ENCODE measurements at regions not wholly inside any gene's neighbourhood (a gene's known extent, or its start where the extent isn't known, plus 50 kb on each side); places are given as distances from the start of the nearest gene placed in this dataset.

DNA sequence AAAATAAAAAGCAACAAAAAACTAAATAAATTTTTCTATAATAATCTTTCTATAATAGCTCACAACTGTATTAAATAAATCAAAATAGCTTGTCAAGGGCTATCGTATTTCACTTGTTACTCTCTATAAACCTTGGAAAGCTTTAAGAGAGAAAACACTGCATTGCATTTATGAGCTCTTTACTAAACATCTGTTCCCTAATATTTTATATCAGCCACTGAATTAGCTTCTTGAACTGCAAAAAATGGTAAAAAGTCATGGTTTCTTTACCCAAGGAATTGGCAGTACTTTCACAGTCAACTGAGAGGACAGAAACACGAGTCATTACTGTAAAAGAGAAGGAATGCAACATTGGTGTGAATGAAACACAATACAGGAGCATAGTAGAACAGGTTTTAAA is 671.2 kb downstream of the PCDH18 start:
- intact Hi-C loops (cut with DNase I): no loop called here
- ATAC-seq (no peak), DNase-seq (no peak), FAIRE-seq (no peak)
- Histone ChIP-seq H3K27me3 (no peaks in the 10 kb centered on the region), H3K4me1 (peaks cover 4 to 16% (median 11%) of the 10 kb centered on the region in 3 donors), H3K4me3 (no peak overlapping the region), H3K27ac (no peak overlapping the region), H3K36me3 (no peaks in the 10 kb centered on the region), H3K9me3 (no peaks in the 10 kb centered on the region)
- TF ChIP-seq CTCF (IDR thresholded peaks at IDR 0.05): no peak
- 60 to 64% methylated on average over 2 of the region's 2 CpGs for whole genome bisulfite sequencing, 2 donors

- no peak for TF ChIP-seq CTCF (IDR thresholded peaks at IDR 0.05)
- Histone ChIP-seq H3K27ac (no peak overlapping the region), H3K9me3 (no peaks in the 10 kb centered on the region), H3K4me3 (no peak overlapping the region), H3K27me3 (no peaks in the 10 kb centered on the region), H3K4me1 (peaks cover 4 to 12% (median 11%) of the 10 kb centered on the region in 3 donors), H3K36me3 (no peaks in the 10 kb centered on the region)
- intact Hi-C loops (cut with DNase I): no loop called here
- ATAC-seq: no peak
- no peak for DNase-seq
- no peak for FAIRE-seq
These were observed 673.4 kb downstream of the PCDH18 start for GRCh38 chr4:136858903-136859302.

DNA sequence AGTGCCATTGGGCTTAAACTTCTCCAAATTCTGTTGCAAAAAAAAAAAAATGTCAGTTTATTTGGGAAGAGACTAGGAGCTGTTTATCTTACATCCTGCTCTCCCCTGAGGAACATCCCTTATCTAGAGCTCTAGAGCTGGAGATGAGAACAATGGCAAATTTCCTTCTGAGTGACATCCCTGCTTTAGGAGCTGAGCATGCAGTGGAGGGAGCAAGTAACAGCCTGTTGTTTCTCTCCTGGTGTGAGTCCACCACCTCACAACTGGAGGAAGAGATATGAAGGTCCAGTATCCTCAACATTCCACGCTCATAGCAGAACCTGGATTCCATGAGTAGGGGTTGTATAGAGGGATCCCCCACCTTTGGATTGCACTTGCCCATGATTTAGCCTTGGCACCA is 676.4 kb downstream of the PCDH18 start:
- no peak for ATAC-seq
- H3K36me3 ChIP-seq: no peaks in the 10 kb centered on the region
- intact Hi-C loops (cut with DNase I): no loop called here
- no peak overlapping the region for H3K4me3 ChIP-seq
- no peak overlapping the region for H3K27ac ChIP-seq
- no peaks in the 10 kb centered on the region for H3K4me1 ChIP-seq
- TF ChIP-seq CTCF (IDR thresholded peaks at IDR 0.05): no peak
- no peak for FAIRE-seq
- H3K27me3 ChIP-seq: no peaks in the 10 kb centered on the region
- DNase-seq: no peak
- WGBS, 2 donors: 73 to 76% methylated on average over 1 of the region's 1 CpG
- H3K9me3 ChIP-seq: no peaks in the 10 kb centered on the region

DNA sequence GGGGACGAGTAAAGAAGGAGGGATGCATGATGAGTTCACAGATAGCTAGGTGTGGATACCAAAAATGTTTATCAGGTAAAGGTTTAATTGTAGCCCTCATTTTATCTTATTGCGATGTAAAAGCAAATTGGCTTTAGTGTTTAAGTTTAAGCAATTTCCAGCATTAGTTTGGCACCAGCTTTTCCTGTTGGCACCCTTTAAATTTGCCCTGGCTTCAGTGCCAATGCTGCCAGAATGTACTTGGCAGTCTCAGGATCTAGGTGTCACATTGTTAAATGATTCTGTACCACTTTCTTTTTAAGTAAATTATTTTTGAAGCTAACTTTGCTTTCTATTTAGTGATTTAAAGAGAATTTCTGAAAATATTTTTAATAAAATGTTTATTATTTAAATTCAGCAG is 681.8 kb downstream of the PCDH18 start:
- H3K9me3 ChIP-seq: no peaks in the 10 kb centered on the region
- H3K27ac ChIP-seq: no peak overlapping the region

More for the DNA sequence above, 681.8 kb downstream of the PCDH18 start:
- no peaks in the 10 kb centered on the region for H3K27me3 ChIP-seq
- H3K4me1 ChIP-seq: no peaks in the 10 kb centered on the region
- ATAC-seq: no peak
- TF ChIP-seq CTCF (IDR thresholded peaks at IDR 0.05): no peak
- WGBS, 2 donors: 24 to 37% methylated on average over 2 of the region's 2 CpGs
- FAIRE-seq: no peak
- DNase-seq: no peak
- H3K4me3 ChIP-seq: no peak overlapping the region
- no peaks in the 10 kb centered on the region for H3K36me3 ChIP-seq
- intact Hi-C loops (cut with DNase I): no loop called here
